Central memory CD8-positive, alpha-beta T cell (primary cell): ENCODE measurements at regions not wholly inside any gene's neighbourhood (a gene's known extent, or its start where the extent isn't known, plus 50 kb on each side); places are given as distances from the start of the nearest gene placed in this dataset.
"Not testable (repeated sequence)": the region's sequence is repeated elsewhere in the genome, so short reads cannot be mapped to it uniquely, and the experiment has no call there.

Experiments
- ATAC-seq: fragments of 150-1000 bp; cut with Tn5 transposase; replicated peaks from 2 replicates; pipeline ENCODE4 v1.10.0; 2022; ENCODE audit warnings: mild to moderate bottlenecking, moderate FRiP score, moderate number of reproducible peaks; ENCODE audit not compliant: poor library complexity, severe bottlenecking; ENCODE audit errors: extremely low read depth
- DNase-seq, 2 donors: peaks; one replicate each; pipeline ENCODE4 v3.0.0; 2021; ENCODE audit warnings: low spot score in 2 of 2
- H3K27ac Mint-ChIP-seq: one replicate; pipeline ENCODE4 v1.8.0; 2022; ENCODE audit warnings: low read depth, mild to moderate bottlenecking, moderate library complexity, mixed read lengths
- H3K27me3 Mint-ChIP-seq: one replicate; pipeline ENCODE4 v1.8.0; 2022; ENCODE audit warnings: mixed read lengths
- H3K36me3 Mint-ChIP-seq: one replicate; pipeline ENCODE4 v1.8.0; 2022; ENCODE audit warnings: mild to moderate bottlenecking, moderate library complexity, mixed read lengths; ENCODE audit not compliant: insufficient read depth
- H3K4me1 Mint-ChIP-seq: one replicate; pipeline ENCODE4 v1.8.0; 2022; ENCODE audit warnings: mixed read lengths
- H3K4me3 Mint-ChIP-seq: one replicate; pipeline ENCODE4 v1.8.0; 2022; ENCODE audit warnings: mild to moderate bottlenecking, moderate library complexity, mixed read lengths
- H3K9me3 Mint-ChIP-seq: one replicate; pipeline ENCODE4 v1.8.0; 2022; ENCODE audit warnings: mixed read lengths

GRCh38 chr1:157377280-157377713, 175.0 kb downstream of the FCRL5 start:
- not testable (repeated sequence) for H3K9me3 Mint-ChIP-seq, H3K4me3 Mint-ChIP-seq, ATAC-seq, DNase-seq, H3K4me1 Mint-ChIP-seq, H3K27ac Mint-ChIP-seq, H3K36me3 Mint-ChIP-seq
- peaks cover 73% of the 10 kb centered on the region for H3K27me3 Mint-ChIP-seq

GRCh38 chr1:157376681-157377080, 175.6 kb downstream of the FCRL5 start:
- no peaks in the 10 kb centered on the region for H3K9me3 Mint-ChIP-seq
- ATAC-seq (no peak), DNase-seq (no peak)
- no peak overlapping the region for H3K4me3 Mint-ChIP-seq
- H3K4me1 Mint-ChIP-seq = no peaks in the 10 kb centered on the region
- H3K27ac Mint-ChIP-seq = no peak overlapping the region
- H3K36me3 Mint-ChIP-seq = no peaks in the 10 kb centered on the region
- H3K27me3 Mint-ChIP-seq = peaks cover 79% of the 10 kb centered on the region

- not testable (repeated sequence) for H3K4me3 Mint-ChIP-seq, H3K9me3 Mint-ChIP-seq, DNase-seq, H3K4me1 Mint-ChIP-seq, H3K27ac Mint-ChIP-seq, H3K36me3 Mint-ChIP-seq, ATAC-seq
- H3K27me3 Mint-ChIP-seq = peaks cover 60% of the 10 kb centered on the region
These were observed 180.0 kb downstream of the FCRL5 start for GRCh38 chr1:157372311-157372710.

GRCh38 chr1:157371826-157372225, 180.5 kb downstream of the FCRL5 start:
- ATAC-seq (no peak), DNase-seq (no peak)
- H3K4me3 Mint-ChIP-seq = no peak overlapping the region
- peaks cover 55% of the 10 kb centered on the region for H3K27me3 Mint-ChIP-seq
- H3K27ac Mint-ChIP-seq = no peak overlapping the region
- H3K9me3 Mint-ChIP-seq = no peaks in the 10 kb centered on the region
- H3K36me3 Mint-ChIP-seq = peaks cover 4% of the 10 kb centered on the region
- no peaks in the 10 kb centered on the region for H3K4me1 Mint-ChIP-seq

GRCh38 chr1:157371221-157371620, 181.1 kb downstream of the FCRL5 start:
- H3K27me3 Mint-ChIP-seq = peaks cover 49% of the 10 kb centered on the region
- H3K27ac Mint-ChIP-seq = no peak overlapping the region
- no peaks in the 10 kb centered on the region for H3K9me3 Mint-ChIP-seq
- H3K36me3 Mint-ChIP-seq = peaks cover 4% of the 10 kb centered on the region
- ATAC-seq (no peak), DNase-seq (no peak)
- no peak overlapping the region for H3K4me3 Mint-ChIP-seq
- no peaks in the 10 kb centered on the region for H3K4me1 Mint-ChIP-seq

GRCh38 chr1:157370698-157371097, 181.6 kb downstream of the FCRL5 start:
- Mint-ChIP-seq H3K27ac (no peak overlapping the region), H3K4me3 (no peak overlapping the region), H3K27me3 (peaks cover 44% of the 10 kb centered on the region), H3K9me3 (no peaks in the 10 kb centered on the region), H3K4me1 (no peaks in the 10 kb centered on the region), H3K36me3 (peaks cover 4% of the 10 kb centered on the region)
- DNase-seq (no peak), ATAC-seq (no peak)

GRCh38 chr1:157369808-157370521, 182.3 kb downstream of the FCRL5 start:
- peaks cover 36% of the 10 kb centered on the region for H3K27me3 Mint-ChIP-seq
- peaks cover 4% of the 10 kb centered on the region for H3K36me3 Mint-ChIP-seq
- H3K4me3 Mint-ChIP-seq = no peak overlapping the region
- no peak overlapping the region for H3K27ac Mint-ChIP-seq
- peak in 1 of 2 donors; percentile 33 for DNase-seq
- peak; percentile 36 for ATAC-seq
- H3K4me1 Mint-ChIP-seq = no peaks in the 10 kb centered on the region
- no peaks in the 10 kb centered on the region for H3K9me3 Mint-ChIP-seq

GRCh38 chr1:157368941-157369340, 183.4 kb downstream of the FCRL5 start:
- H3K4me1 Mint-ChIP-seq, ATAC-seq, H3K36me3 Mint-ChIP-seq, H3K4me3 Mint-ChIP-seq, DNase-seq, H3K27ac Mint-ChIP-seq, H3K9me3 Mint-ChIP-seq: not testable (repeated sequence)
- H3K27me3 Mint-ChIP-seq = peaks cover 26% of the 10 kb centered on the region

- no peak for DNase-seq
- Mint-ChIP-seq H3K36me3 (peaks cover 4% of the 10 kb centered on the region), H3K27me3 (peaks cover 20% of the 10 kb centered on the region)
These were observed 184.0 kb downstream of the FCRL5 start for GRCh38 chr1:157368363-157368762.

GRCh38 chr1:157367870-157368269, 184.4 kb downstream of the FCRL5 start:
- DNase-seq (no peak), ATAC-seq (no peak)
- H3K27ac Mint-ChIP-seq = no peak overlapping the region
- H3K9me3 Mint-ChIP-seq = no peaks in the 10 kb centered on the region
- no peaks in the 10 kb centered on the region for H3K4me1 Mint-ChIP-seq
- H3K27me3 Mint-ChIP-seq = peaks cover 19% of the 10 kb centered on the region
- no peak overlapping the region for H3K4me3 Mint-ChIP-seq
- peaks cover 5% of the 10 kb centered on the region for H3K36me3 Mint-ChIP-seq

More at GRCh38 chr1:157368363-157368762, 184.0 kb downstream of the FCRL5 start:
- Mint-ChIP-seq H3K4me3 (no peak overlapping the region), H3K27ac (no peak overlapping the region), H3K9me3 (no peaks in the 10 kb centered on the region), H3K4me1 (no peaks in the 10 kb centered on the region)
- no peak for ATAC-seq

- H3K4me3 Mint-ChIP-seq = no peak overlapping the region
- no peaks in the 10 kb centered on the region for H3K9me3 Mint-ChIP-seq
- H3K4me1 Mint-ChIP-seq = no peaks in the 10 kb centered on the region
- H3K27ac Mint-ChIP-seq = no peak overlapping the region
- peaks cover 5% of the 10 kb centered on the region for H3K36me3 Mint-ChIP-seq
- H3K27me3 Mint-ChIP-seq = peaks cover 15% of the 10 kb centered on the region
- ATAC-seq (no peak), DNase-seq (no peak)
These were observed 185.1 kb downstream of the FCRL5 start for GRCh38 chr1:157367091-157367739.

- no peak overlapping the region for H3K27ac Mint-ChIP-seq
- H3K4me1 Mint-ChIP-seq = no peaks in the 10 kb centered on the region
- H3K36me3 Mint-ChIP-seq = peaks cover 2% of the 10 kb centered on the region
These were observed 187.7 kb downstream of the FCRL5 start for GRCh38 chr1:157364612-157365011.

GRCh38 chr1:157363660-157364140, 188.6 kb downstream of the FCRL5 start:
- Mint-ChIP-seq H3K27ac (no peak overlapping the region), H3K4me3 (no peak overlapping the region), H3K4me1 (no peaks in the 10 kb centered on the region), H3K36me3 (peaks cover 2% of the 10 kb centered on the region), H3K9me3 (no peaks in the 10 kb centered on the region), H3K27me3 (peaks cover 32% of the 10 kb centered on the region)
- ATAC-seq (no peak), DNase-seq (no peak)

More at GRCh38 chr1:157364612-157365011, 187.7 kb downstream of the FCRL5 start:
- peaks cover 29% of the 10 kb centered on the region for H3K27me3 Mint-ChIP-seq
- ATAC-seq (no peak), DNase-seq (no peak)
- H3K4me3 Mint-ChIP-seq = no peak overlapping the region
- H3K9me3 Mint-ChIP-seq = no peaks in the 10 kb centered on the region
